Activated CD4-positive, alpha-beta T cell treated with anti-CD3 and anti-CD28 coated beads for 4 hours (primary cell): ENCODE measurements at regions not wholly inside any gene's neighbourhood (a gene's known extent, or its start where the extent isn't known, plus 50 kb on each side); places are given as distances from the start of the nearest gene placed in this dataset.

ENCODE experiments used
- DNase-seq, 2 donors: peaks; one replicate each; pipeline ENCODE4 v3.0.0-alpha.2; 2020

GRCh38 chr2:71803398-71803797 lies 344.3 kb downstream of the CYP26B1 start:
- DNase-seq: no peak

DNA sequence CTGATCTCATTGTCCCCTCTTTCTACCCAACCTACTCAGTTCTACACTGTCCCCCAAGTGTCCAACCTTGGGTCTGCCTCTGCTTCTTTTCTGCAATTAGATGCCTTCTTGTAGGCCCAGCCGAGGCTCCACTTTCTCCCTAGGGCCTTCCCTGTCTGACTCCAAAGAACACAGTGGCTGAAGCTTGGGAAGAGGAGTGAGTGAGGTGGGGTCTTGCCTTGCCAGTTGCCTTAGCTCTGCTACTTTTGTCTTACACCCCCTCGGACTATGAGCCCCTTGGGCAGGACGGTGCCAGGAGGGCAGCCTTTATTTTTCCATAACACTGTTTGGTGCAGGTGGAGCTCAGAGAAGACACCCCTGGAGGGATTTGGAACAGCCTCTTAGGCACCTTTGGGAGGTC lies 345.1 kb downstream of the CYP26B1 start:
- DNase-seq: no peak

DNA sequence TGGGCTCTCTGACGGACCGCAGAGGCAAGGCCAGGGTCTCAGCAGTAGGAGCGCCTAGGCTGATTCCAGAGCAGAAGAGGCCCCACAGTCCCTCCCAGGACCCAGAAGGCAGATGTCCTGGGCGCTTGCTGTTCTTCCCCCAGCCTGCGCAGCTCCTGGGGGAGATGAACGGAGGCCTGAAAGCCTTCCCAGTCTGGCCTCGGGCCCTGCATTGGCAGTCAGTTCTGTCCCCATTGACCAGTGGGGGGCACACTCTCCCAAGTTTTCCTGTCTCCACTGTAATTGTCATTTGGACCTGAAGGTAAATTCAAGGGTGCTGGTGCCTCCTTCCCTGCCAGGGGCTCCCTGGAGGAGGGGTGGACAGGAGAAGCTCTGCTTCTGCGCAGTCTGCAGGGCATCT lies 345.7 kb downstream of the CYP26B1 start:
- no peak for DNase-seq

DNA sequence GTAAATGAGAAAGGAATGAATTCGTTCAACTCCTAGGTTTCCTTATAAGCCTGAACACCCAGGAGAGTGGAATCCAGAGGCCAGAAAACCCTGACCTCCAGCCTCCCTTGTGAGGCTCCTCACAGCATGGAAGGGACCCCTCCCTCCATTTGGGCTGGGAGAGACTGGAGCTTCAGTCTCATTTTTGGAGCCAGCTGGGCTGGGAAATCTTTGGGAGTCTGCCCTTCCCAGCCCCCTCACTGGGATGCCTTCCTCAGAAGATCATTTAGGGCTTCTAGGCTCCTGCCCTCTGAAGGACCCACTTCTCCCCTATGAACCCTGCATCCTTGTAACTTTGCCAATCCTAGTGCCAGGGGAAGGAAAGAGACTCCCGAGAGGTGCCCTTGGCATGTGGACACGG lies 346.1 kb downstream of the CYP26B1 start:
- DNase-seq: no peak

- no peak for DNase-seq
These were observed 346.8 kb downstream of the CYP26B1 start for GRCh38 chr2:71800851-71801250.

DNA sequence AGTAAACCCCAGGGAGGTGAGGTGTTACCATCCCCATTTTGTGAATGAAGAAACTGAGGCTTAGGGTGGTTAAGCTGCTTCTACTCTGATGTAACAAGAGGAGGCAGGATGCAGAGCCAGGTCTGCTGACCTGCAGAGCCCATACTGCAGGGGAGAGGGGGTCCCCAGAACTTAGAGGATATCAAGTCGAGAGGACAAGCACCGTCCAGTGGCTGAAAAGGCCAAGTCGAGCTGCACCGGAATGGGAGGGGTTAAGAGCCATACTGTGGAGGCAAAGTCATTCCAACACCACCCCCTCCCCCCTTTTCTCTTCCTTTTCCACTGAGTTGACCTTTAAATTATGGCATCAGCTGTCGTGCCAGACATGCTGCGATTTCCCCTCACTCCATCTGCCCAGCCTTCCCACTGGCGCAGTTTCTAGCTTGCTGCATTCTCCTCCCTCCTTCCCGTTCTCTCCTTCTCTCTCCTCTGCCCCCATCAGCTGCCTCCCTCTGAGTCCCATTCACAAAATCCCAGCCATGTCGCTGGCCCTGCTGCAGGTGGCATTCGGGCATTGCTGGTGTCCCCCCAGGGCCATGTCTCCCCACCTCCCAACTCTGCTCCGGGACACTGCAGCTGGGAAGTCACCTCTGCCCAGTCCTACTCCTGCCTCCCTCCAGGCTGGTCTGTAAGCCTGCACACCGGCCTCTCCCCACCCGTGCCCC lies 346.9 kb downstream of the DYSF start:
- no peak for DNase-seq

DNA sequence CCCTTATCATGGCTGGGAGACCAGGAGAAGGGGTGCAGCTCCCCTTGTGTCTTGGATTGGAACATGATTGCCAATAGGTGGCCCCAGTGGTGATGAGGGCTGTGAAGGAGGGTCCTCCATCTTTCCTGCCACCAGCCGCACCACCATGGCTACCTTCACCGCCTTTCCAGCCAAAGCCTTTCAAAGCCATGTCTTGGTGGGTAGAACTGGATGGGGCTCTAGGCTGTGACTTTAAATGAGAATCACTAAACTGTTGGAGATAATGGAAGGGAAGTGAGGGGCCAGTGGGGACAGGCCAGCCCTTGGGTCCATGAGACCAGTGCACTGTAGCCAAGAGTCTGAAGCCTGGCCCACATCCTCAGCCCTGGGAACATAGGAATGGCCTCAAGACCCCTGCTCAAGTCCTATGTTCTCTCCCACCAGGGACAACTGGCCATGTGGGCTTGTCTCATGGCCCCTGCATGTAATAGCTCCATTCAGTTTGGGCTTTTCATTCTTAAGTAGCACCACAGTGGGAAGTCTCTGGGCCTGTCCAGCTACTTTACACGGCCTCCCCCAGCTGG lies 345.7 kb downstream of the DYSF start:
- no peak for DNase-seq

- no peak for DNase-seq
These were observed 345.1 kb downstream of the DYSF start for GRCh38 chr2:71798266-71799012.

GRCh38 chr2:71797035-71797810 lies 343.9 kb downstream of the DYSF start:
- no peak for DNase-seq

DNA sequence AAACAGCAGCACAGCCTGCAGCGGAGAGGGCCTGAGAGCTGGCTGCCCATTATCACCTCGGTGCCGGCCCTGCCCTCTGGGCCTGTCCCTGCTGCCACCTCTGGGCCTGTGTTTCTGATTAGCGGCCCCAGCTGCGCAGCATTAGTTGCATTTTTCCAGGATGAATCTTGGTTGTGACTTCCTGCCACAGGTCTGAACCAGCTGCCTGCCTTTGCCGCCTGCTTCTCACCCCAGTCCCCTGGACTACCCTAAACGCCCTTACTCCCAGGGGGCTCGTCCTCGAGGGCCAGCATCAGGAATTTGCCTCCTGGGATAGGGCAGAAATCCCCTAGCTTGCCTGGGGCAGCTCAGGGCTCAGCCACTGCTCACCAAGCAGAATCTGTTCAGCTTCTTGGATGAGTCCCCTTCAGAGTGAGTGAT lies 342.8 kb downstream of the DYSF start:
- DNase-seq: no peak

DNA sequence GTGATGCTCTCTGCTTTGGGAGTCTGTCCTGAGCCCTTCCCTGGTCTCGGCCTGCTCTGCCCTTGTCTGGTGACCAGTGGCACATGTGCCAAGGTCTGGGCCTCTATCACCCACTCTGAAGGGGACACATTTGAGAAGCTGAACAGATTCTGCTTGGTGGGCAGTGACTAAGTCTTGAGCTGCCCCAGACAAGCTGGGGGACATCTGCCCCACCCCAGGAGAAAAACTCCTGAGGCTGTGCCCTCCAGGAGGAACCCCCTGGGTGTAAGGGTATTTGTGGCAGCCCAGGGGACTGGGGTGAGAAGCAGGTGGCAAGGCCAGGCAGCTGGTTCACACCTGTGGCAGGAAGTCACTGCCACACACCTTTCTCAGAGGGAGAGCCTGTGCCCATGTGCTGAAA lies 342.1 kb downstream of the DYSF start:
- no peak for DNase-seq

DNA sequence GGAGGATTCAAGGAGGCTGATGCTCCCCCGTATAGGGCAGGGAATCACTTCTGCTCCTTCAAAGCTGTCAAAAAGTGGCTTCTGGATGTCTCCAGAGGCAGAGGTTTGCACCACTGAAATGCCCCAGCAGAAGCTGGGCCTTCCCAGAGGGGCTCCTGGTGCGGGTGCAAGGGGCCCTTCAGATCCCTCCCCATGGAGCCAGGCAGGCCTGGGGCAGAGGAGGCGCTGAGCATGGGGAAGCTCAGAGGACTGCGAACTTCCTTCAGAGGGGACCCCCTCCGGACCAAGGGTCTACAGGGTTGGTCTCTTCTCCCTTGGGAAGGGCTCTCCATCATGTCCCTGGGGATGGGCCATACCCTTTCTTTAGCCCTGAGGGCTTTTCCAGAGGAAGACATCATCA lies 341.2 kb downstream of the DYSF start:
- DNase-seq: no peak

GRCh38 chr2:71793926-71794325 lies 340.6 kb downstream of the DYSF start:
- no peak for DNase-seq

DNA sequence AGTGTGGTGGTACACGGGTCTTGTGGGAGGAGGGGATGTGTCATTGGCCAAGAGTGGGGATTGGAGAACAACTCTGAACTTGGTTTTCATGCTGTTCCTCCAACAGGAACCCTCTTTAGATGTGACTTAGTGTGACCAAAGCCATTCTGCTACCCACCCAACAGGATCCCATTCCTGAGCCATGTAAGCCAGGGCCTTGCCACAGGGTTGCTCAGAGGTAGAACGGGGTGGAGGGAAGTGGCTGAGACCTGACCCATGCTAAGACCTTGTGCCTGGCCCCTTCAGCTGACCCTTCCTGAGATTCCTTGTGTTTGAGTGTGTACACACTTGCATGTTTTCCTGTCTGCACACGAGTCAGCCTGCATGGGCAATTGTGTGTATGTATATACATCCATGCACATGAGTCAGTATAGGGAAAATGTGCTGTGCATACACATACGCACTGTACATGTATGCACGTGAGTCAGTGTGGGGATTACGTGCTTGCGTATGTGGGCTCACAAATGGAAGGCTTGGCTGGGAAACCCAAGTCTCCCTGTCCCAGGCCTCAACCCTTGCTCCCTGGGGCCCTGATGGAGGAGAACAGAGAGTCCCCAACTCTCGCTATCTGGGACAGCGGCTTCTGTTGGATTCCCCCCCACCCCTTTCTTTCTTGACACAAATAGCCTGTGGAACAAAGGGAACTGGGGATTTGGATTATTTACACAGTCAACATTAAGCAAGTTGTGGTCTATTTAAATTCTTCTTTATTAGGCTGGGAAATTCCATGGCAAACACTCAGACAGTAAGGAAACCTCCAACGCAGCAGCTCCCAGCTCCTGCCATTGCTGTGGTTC lies 339.8 kb downstream of the DYSF start:
- DNase-seq: no peak

DNA sequence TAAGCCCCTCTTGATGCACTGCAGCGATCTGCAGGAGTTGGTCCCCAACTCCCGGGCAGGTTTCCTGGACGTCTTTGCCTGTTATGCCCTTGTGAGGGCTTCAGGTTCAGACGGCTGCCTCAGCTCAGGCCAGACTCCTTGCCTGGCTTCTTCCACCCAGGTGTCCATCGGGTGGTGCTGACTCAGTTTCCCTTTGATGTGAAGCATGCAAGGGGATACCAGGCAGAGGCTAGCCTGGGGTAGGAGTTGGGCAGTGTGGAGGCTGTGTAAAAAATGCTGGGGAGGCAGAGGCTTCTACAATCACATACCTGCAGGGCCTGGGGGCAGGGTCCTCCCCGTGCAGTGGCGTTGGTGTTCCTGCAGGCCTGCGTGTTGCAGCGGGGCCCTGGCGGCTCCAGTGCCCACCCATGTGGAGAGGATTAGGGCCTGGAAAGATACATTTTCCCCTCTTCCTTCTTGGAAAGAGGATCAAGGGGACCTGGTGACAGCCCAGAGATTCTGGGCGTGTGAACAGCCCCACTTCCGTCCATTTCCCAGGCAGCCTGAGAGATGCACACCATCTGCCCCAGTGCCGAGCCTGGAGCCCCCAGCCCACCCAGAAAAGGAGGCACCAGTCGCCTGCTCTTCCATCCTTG lies 338.3 kb downstream of the DYSF start:
- DNase-seq: no peak

DNA sequence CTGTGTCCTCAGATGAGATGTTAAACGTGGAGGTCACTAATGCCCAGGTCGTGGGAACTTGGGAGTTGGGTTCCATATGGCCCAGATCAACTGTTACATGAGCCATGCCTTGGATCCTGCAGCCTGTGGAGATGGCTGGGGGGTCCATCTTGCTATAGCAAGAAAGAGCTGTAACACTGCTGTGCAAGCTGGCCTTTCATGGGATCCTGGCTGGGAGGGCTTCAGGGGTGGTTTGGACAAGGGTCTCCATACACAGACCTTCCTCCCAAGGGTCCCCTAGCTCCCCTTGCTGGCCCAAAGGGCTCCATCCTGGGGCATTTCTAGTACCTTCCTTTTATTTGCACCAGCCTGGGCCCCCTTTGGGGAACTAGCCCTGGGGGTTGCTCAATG lies 337.7 kb downstream of the DYSF start:
- DNase-seq: no peak

DNA sequence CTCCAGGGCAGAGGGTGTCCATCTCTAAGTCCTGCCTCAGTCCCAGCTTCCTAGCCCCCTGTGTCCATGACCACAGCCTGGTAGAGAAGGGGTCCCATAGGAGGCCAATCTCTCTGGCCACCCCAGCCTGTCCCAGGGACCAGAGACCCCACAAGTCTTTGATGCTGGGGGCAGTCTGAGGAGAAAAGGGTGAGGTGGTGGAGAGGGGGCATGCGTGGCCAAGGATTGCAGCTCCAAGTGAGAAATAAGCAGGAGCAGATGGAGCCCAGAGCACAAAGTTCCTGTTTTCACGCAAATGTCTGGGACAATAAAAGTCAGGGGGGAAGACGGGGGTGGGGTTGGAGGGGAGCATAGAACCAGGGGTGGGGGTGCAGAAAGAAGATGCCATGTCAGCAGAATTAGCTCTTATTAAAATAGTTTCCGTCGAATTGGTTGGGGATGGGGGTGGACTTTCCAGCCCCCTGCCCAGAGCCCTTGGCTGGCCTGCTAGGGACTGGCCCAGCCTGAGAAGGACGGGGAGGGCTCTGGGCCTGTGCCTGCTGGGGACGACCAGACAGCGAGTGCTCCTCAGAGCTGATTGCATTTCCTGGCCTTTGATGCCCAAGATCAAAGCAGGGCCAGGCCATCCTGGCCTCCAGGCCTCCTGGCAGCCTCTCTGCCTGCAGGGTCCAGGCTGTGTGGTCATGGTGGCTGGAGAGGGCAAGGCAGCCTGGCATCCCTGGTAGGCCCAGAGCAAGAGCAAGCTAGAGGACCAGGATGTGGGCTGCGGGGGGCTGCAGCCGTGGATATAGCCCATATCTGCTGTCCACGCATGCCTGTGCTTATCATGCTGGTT lies 337.1 kb downstream of the DYSF start:
- DNase-seq: no peak

GRCh38 chr2:71789556-71790204 lies 336.3 kb downstream of the DYSF start:
- no peak for DNase-seq

DNA sequence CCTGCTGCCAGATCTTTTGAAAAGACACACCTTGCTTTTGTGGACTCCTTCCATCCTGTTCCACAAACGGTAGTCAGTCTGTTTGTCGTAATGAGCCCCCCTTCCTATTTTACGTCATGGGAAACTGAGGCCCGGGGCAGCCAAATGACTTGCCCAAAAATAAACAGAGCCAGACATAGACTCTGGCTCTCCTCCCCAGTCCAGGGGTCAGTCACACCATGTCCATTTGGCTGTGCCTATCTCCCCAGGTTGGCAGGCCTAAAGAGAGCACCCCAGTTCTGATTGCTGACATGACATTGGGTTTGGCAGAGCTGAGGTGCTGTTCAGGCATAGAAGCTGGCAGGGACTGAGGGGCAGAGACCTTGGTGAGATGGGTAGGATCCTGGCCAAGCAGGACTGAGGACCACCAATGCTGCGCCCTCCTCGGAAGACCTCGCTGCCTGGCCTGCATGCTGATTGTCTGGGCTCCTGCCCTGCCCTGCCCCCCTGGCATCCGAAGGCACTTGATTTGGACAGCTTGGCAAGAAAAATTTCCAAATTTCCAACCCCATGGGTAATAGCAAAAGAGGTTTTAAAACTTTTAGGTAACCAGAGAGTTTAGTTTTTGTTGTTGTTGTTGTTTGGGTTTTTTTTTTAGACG lies 335.4 kb downstream of the DYSF start:
- no peak for DNase-seq

- DNase-seq: no peak
These were observed 334.8 kb downstream of the DYSF start for GRCh38 chr2:71788186-71788525.
